HTR-8/SVneo (cell line): ENCODE measurements at regions not wholly inside any gene's neighbourhood (a gene's known extent, or its start where the extent isn't known, plus 50 kb on each side); places are given as distances from the start of the nearest gene placed in this dataset.
"Not testable (repeated sequence)": the region's sequence is repeated elsewhere in the genome, so short reads cannot be mapped to it uniquely, and the experiment has no call there.

Experiments used
- DNase-seq: peaks from one replicate; pipeline ENCODE4 v3.0.0; 2011; ENCODE audit warnings: low spot score, mixed read lengths; ENCODE audit not compliant: insufficient read length
- FAIRE-seq: peaks from 2 replicates; lab custom pipeline; 2011; peaks lifted over from hg19 to GRCh38; lab: Jason Lieb, UNC

DNA sequence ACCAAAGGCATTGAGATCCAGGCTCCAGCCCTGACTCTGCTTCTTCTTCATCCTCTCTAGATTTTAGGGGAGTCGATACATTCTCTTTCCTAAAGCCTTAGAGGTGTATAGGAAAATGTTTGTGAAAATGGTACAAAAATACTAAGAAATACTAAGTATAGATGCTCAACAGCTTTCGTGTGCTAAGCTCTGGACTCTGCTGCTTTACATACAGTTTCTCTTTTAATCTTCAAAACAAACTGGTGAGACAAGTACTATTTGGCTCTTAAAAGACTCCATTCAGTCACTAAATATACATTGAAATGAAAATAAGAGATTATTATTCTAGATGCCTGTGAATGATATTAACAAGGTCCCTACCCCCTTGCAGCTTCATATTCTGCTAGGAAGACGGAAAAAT is 174.5 kb upstream of the TRPM3 start:
- DNase-seq: no peak
- FAIRE-seq: no peak

GRCh38 chr9:71286146-71286545 is 164.7 kb upstream of the TRPM3 start:
- no peak for FAIRE-seq
- no peak for DNase-seq

DNA sequence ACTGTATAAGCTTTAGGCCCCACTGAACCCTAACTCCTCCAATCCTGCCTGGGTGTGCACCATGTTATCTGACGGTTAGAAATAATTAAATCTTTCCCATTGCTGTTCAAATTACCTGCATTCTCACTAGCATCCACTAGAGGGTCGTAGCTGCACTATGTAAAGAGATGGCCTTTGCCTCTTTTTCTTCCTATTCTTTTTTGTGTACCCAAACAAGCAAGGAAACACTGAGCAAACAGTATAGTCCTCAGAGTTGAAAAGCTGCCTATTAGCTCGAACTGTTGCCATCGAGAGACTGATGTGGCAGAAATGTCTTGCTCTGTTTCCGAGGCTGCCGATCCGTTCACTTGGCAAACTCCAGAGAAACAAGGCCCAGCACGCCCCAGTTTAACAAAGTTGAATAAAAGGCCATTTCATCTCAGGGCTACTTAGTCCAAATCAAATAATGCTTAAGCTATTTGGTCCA is 163.8 kb upstream of the TRPM3 start:
- DNase-seq: peak; percentile 20
- no peak for FAIRE-seq

- DNase-seq, FAIRE-seq: not testable (repeated sequence)
Measured at GRCh38 chr9:71282116-71282515, 160.7 kb upstream of the TRPM3 start.

DNA sequence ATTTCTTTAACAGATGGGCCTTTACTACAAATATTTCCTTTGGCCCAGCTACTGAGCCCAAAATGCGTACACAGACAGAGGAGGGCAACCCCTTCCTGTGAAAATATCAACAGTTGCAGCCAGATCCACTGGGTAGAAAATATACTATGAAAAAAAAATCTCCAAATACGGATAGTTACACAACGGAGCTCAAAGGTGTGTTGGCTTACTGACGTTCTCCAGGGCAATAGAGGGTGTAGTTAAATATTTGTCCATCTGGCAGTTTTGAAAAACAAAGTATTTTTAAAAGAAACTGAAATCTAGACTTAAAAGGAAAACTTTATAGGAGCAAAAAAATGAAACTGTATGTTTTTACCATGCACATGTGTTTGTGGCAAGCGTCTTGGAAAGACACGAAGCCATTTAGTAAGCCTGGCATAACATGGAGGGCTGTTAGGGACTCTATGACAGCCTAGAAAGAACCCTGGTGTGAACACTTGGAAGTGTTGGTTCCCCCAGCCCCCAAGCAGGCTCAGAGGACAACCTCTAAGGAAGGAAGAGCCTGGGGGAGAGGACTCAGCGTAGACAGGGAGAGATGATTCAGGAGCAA is 157.8 kb upstream of the TRPM3 start:
- no peak for FAIRE-seq
- DNase-seq: no peak

- no peak for FAIRE-seq
- no peak for DNase-seq
Measured at GRCh38 chr9:71273613-71274012, 152.2 kb upstream of the TRPM3 start.

- DNase-seq: no peak
- FAIRE-seq: no peak
Measured at GRCh38 chr9:71271602-71272001, 150.2 kb upstream of the TRPM3 start.

- no peak for DNase-seq
- FAIRE-seq: no peak
Measured at GRCh38 chr9:71270554-71270953, 149.1 kb upstream of the TRPM3 start.

- FAIRE-seq: no peak
Measured at GRCh38 chr9:71269859-71270258, 148.4 kb upstream of the TRPM3 start.

DNA sequence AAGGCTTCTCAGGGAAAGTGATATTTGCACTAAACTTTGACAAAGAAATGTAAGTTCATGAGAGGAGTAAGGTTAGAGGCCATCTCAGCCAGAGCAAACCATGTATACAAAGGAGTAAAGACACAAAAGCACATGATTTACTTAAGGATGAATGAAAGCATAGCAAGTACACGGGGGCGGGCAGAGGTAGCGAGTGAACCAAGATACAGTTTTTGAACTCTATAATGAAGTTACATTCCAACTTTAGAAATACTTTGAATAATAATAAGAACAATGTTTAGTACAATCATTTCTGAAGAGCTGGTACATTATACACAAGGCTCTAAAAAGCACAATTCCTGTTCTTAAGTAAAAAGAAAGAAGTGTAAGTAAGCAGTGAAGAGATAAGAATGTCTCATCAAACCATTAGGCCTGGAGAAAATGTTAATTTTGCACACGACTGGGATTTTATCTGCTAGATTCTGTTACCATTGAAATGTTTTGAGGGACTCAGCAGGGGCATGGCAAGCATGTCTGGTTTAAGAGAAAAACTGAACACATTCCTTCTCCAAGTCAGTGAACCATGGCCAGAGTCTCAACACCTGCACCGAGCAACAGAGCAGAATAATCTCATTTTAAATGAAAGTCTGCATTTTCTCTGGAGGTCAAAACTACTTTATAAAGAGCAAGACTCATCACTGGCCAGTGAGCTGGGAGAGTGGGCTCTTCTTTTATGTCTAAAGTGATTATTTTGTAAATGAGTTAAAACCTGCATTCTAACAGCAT is 147.6 kb upstream of the TRPM3 start:
- FAIRE-seq: no peak

More at GRCh38 chr9:71269859-71270258, 148.4 kb upstream of the TRPM3 start:
- DNase-seq: no peak

GRCh38 chr9:71263451-71263850 is 142.0 kb upstream of the TRPM3 start:
- FAIRE-seq: no peak

More for the DNA sequence above, 147.6 kb upstream of the TRPM3 start:
- DNase-seq: no peak

DNA sequence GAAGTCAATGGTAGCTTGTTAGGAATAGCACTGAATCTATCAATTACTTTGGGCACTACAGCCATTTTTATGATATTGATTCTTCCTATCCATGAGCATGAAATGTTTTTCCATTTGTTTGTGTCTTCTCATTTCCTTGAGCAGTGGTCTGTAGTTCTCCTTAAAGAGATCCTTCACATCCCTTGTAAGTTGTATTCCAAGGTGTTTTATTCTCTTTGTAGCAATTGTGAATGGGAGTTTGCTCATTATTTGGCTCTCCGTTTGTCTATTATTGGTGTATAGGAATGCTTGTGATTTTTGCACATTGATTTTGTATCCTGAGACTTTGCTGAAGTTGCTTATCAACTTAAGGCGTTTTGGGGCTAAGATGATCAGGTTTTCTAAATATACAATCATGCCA is 139.0 kb upstream of the TRPM3 start:
- DNase-seq, FAIRE-seq: not testable (repeated sequence)

More at GRCh38 chr9:71263451-71263850, 142.0 kb upstream of the TRPM3 start:
- no peak for DNase-seq

DNA sequence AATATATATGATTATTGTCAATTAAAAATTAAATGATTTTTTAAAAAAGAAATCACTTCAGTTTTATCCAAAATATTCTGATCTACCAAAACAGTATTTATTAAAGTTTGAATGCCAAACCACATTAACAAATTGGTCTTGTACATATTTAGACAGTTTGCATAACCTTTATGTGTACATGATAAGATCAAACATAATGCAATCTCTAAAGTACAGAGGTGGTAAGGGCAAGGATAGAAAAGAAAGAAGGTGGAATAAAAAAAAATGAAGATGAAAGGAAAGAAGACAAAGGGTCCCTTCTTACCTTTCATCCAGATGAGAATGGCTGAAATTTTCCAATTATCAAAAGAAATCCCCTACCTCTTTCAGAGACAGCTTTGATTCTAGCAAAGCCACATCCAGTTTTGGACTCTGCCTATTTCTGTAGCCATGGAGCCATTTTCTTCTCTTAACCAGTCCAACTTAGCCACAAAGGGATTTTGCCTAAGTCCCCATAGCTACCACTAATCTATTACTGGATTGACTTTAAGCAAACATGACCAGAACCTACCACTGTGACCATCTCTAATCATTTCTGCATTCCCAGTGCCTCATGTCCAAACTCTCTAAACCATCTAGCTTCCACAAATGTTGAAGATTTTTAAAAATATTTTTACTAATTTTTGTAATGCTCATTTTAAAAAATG is 133.3 kb upstream of the TRPM3 start:
- DNase-seq (no peak), FAIRE-seq (no peak)

- FAIRE-seq (no peak), DNase-seq (no peak)
Measured at GRCh38 chr9:71253011-71253410, 131.6 kb upstream of the TRPM3 start.

DNA sequence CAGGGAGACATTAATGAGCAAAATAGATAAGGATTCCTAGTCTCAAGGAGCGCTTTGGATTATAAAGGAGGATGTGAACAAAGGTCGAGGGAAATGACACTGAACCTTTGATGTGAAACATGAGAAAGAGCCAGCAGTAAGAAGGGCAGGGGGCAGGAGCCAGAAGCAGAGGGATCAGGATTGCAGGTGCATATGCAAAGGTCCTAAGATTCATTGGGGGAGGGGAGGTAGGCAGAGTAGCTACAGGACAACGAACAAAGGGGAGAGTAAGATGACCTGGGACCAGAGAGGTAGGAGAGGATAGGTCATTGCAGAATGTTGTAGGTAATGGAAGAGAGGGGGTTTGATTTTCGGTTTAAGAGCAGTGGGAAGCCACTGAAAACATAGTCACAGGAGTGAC is 129.2 kb upstream of the TRPM3 start:
- DNase-seq (no peak), FAIRE-seq (no peak)

- FAIRE-seq: no peak
- peak; percentile 39 for DNase-seq
Measured at GRCh38 chr9:71249729-71250317, 128.4 kb upstream of the TRPM3 start.

DNA sequence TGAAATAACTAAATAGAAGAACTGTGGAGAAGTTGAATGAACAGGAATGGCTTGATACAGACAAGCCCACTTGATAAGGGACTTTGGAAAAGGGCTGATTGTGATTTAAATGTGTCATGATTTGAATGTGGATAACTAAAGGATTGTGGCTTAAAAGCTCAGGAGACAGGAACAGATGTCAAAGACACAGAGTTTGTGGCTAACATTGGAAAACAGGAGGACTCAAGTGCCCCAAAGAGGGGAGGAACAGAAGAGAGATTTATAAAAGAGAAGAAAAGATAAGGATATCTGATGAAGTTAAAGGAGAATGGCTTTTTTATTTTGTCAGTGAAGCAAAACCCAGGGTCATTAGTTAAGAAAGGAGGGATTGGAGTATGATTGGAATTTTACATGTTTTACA is 124.2 kb upstream of the TRPM3 start:
- DNase-seq: no peak
- FAIRE-seq: no peak

DNA sequence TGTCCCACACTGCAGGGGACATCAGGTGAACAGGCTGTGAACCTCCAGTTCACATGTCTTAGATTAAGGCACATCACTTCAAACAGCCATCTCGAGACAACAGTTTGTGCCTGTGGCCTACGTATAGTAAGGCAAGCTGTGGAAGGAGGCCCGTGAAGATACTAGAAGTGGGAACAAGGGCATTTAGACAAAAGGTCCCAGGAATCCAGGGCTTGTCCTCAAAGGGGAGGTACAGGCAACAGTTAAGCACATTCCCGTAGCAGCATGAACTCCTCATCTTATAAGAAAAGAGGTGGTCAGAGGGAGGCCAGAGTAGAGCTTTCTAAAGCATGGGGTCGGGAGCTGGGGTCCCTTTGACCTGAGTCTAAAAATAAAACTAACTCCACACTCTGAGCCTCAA is 122.5 kb upstream of the TRPM3 start:
- DNase-seq (no peak), FAIRE-seq (no peak)

GRCh38 chr9:71242081-71242480 is 120.7 kb upstream of the TRPM3 start:
- FAIRE-seq (no peak), DNase-seq (no peak)

DNA sequence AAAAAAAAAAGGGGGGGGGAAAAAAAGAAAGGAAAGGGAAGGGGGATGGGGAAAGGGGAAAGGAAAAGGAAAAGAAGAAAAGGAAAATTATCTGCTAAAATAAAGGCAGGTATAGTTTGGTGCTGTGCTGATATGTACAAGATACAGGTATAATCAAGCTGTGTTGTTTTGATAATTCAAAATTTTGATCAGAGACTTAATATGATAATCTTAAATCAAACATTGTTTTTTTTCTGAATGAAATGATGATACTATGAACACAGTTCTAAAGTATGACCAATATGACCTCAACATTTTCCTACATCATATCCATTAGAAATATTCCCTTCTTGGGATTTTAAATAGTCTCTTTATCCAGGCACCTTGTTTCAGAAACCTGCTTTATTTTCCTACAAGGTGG is 115.6 kb upstream of the TRPM3 start:
- no peak for DNase-seq
- FAIRE-seq: no peak

GRCh38 chr9:71233646-71234045 is 112.2 kb upstream of the TRPM3 start:
- DNase-seq (no peak), FAIRE-seq (no peak)
